ENCODE measurements at regions not wholly inside any gene's neighbourhood (a gene's known extent, or its start where the extent isn't known, plus 50 kb on each side); places are given as distances from the start of the nearest gene placed in this dataset.
A peak's percentile ranks its signal among the peaks of the same experiment; 100 is the strongest.

- no peak for TF ChIP-seq CUX1 (IDR thresholded peaks at IDR 0.05; ENCODE audit: insufficient replicate concordance, low read depth, low read length)
Measured at GRCh38 chr9:70465904-70466303, 51.4 kb upstream of the KLF9 start (continued).

GRCh38 chr9:70465398-70465797 is 50.9 kb upstream of the KLF9 start:
- no peaks in the 10 kb centered on the region for H3K27me3 ChIP-seq (replicated peaks in 1 of 2; ENCODE audit: control insufficient read depth in 2 of 2, insufficient read depth in 2 of 2, low read length in 1 of 2)
- FAIRE-seq, result no peak
- H4K20me1 ChIP-seq (ENCODE audit: control insufficient read depth, insufficient read depth), result no peaks in the 10 kb centered on the region
- no peak overlapping the region for H3K4me2 ChIP-seq (ENCODE audit: control insufficient read depth, insufficient read depth)
- ChIA-PET POLR2A (no interaction called here), CTCF (no interaction called here), SMC1A (ENCODE audit: uncharacterized antibody, unreplicated experiment) (interaction anchor here (0.9 to 1.0 kb wide), 2 partner anchors 18 to 97 kb away, joined by 3 read pairs; no protein-coding TSS in a partner anchor), RAD21 (ENCODE audit: unreplicated experiment) (no interaction called here)
- BruUV-seq (replicated peaks), result no TSS peak
- WGBS (ENCODE audit: insufficient coverage, insufficient replicate concordance, low lambda C conversion rate, missing lambda C conversion rate), result 9% methylated on average over 6 of the region's 6 CpGs
- no peak overlapping the region for H2AFZ ChIP-seq (ENCODE audit: control insufficient read depth, low read depth, low read length)
- intact Hi-C loops (cut with micrococcal nuclease; ENCODE audit: unreplicated experiment), result no loop called here
- TF ChIP-seq IKZF2 (IDR thresholded peaks at IDR 0.05) (no peak), STAT3 (IDR thresholded peaks at IDR 0.05; ENCODE audit: low read depth, low read length) (no peak), ZNF622 (IDR thresholded peaks at IDR 0.05) (no peak), CTCF (IDR thresholded peaks at IDR 0.05 in 2 of 3, conservative IDR thresholded peaks at IDR 0.05 in 1 of 3; ENCODE audit: control insufficient read depth in 2 of 3, extremely low read depth in 1 of 3, insufficient read depth in 1 of 3, low read depth in 3 of 3, low read length in 3 of 3) (0 out of 6 replicates have a peak, but pooled peaks of 1 of the 3 experiments have one; percentile 6)
- no peak overlapping the region for H3K4me3 ChIP-seq
- DNase-seq (ENCODE audit: low read depth, low spot score), result no peak
- in situ Hi-C loops (cut with MboI), result loop anchor here (5.0 kb wide), 1 partner anchor 52 kb away; no protein-coding TSS in a partner anchor
- H3K79me2 ChIP-seq (ENCODE audit: control insufficient read depth, insufficient read depth, low read length), result no peaks in the 10 kb centered on the region
- no peaks in the 10 kb centered on the region for H3K36me3 ChIP-seq (ENCODE audit: control insufficient read depth in 2 of 2, insufficient read depth in 2 of 2, low read length in 1 of 2)
- H3K4me1 ChIP-seq (ENCODE audit: control insufficient read depth, insufficient read depth, low read length), result no peaks in the 10 kb centered on the region
- no peaks in the 10 kb centered on the region for H3K9me3 ChIP-seq (replicated peaks; ENCODE audit: control insufficient read depth, insufficient read depth, low read length)
- no peak overlapping the region for H3K27ac ChIP-seq (ENCODE audit: control insufficient read depth, insufficient read depth)
- H3K9ac ChIP-seq (ENCODE audit: control insufficient read depth, insufficient read depth, low read length), result no peak overlapping the region
- no peak for ATAC-seq
